ENCODE measurements at regions not wholly inside any gene's neighbourhood (a gene's known extent, or its start where the extent isn't known, plus 50 kb on each side); places are given as distances from the start of the nearest gene placed in this dataset.

- DNase-seq (ENCODE audit: low read depth in 4 of 4, low spot score in 3 of 4), result no peak
Measured at GRCh38 chr7:86975449-86975848, 84.0 kb downstream of the ELAPOR2 start.

GRCh38 chr7:86972072-86972471, 87.4 kb downstream of the ELAPOR2 start:
- DNase-seq (ENCODE audit: low read depth in 4 of 4, low spot score in 3 of 4), result no peak

GRCh38 chr7:86970986-86971385, 88.5 kb downstream of the ELAPOR2 start:
- no peak for DNase-seq (ENCODE audit: low read depth in 4 of 4, low spot score in 3 of 4)

- DNase-seq (ENCODE audit: low read depth in 4 of 4, low spot score in 3 of 4), result no peak
Measured at GRCh38 chr7:86970547-86970946, 88.9 kb downstream of the ELAPOR2 start.

GRCh38 chr7:86969865-86970264, 89.6 kb downstream of the ELAPOR2 start:
- no peak for DNase-seq (ENCODE audit: low read depth in 4 of 4, low spot score in 3 of 4)

- no peak for DNase-seq (ENCODE audit: low read depth in 4 of 4, low spot score in 3 of 4)
Measured at GRCh38 chr7:86968618-86969017, 90.8 kb downstream of the ELAPOR2 start.

- no peak for DNase-seq (ENCODE audit: low read depth in 4 of 4, low spot score in 3 of 4)
Measured at GRCh38 chr7:86966916-86967315, 92.5 kb downstream of the ELAPOR2 start.

- DNase-seq (ENCODE audit: low read depth in 4 of 4, low spot score in 3 of 4), result no peak
Measured at GRCh38 chr7:86965727-86966120, 93.7 kb downstream of the ELAPOR2 start.

- no peak for DNase-seq (ENCODE audit: low read depth in 4 of 4, low spot score in 3 of 4)
Measured at GRCh38 chr7:86964973-86965726, 94.3 kb downstream of the ELAPOR2 start.

GRCh38 chr7:86963599-86964230, 95.7 kb downstream of the ELAPOR2 start:
- no peak for DNase-seq (ENCODE audit: low read depth in 4 of 4, low spot score in 3 of 4)

- no peak for DNase-seq (ENCODE audit: low read depth in 4 of 4, low spot score in 3 of 4)
Measured at GRCh38 chr7:86962623-86963022, 96.8 kb downstream of the ELAPOR2 start.

- no peak for DNase-seq (ENCODE audit: low read depth in 4 of 4, low spot score in 3 of 4)
Measured at GRCh38 chr7:86961686-86962085, 97.8 kb downstream of the ELAPOR2 start.

- DNase-seq (ENCODE audit: low read depth in 4 of 4, low spot score in 3 of 4), result no peak
Measured at GRCh38 chr7:86958380-86958779, 101.1 kb downstream of the ELAPOR2 start.

GRCh38 chr7:86956567-86956966, 102.9 kb downstream of the ELAPOR2 start:
- DNase-seq (ENCODE audit: low read depth in 4 of 4, low spot score in 3 of 4), result no peak

- no peak for DNase-seq (ENCODE audit: low read depth in 4 of 4, low spot score in 3 of 4)
Measured at GRCh38 chr7:86955895-86956503, 103.5 kb downstream of the ELAPOR2 start.

- no peak for DNase-seq (ENCODE audit: low read depth in 4 of 4, low spot score in 3 of 4)
Measured at GRCh38 chr7:86954971-86955370, 104.5 kb downstream of the ELAPOR2 start.

GRCh38 chr7:86953653-86954336, 105.7 kb downstream of the ELAPOR2 start:
- no peak for DNase-seq (ENCODE audit: low read depth in 4 of 4, low spot score in 3 of 4)

- DNase-seq (ENCODE audit: low read depth in 4 of 4, low spot score in 3 of 4), result no peak
Measured at GRCh38 chr7:86953219-86953618, 106.2 kb downstream of the ELAPOR2 start.

GRCh38 chr7:86951895-86952294, 107.6 kb downstream of the ELAPOR2 start:
- DNase-seq (ENCODE audit: low read depth in 4 of 4, low spot score in 3 of 4), result no peak

- DNase-seq (ENCODE audit: low read depth in 4 of 4, low spot score in 3 of 4), result no peak
Measured at GRCh38 chr7:86950944-86951343, 108.5 kb downstream of the ELAPOR2 start.

GRCh38 chr7:86950360-86950759, 109.1 kb downstream of the ELAPOR2 start:
- no peak for DNase-seq (ENCODE audit: low read depth in 4 of 4, low spot score in 3 of 4)

Data from right renal pelvis (tissue), 4 donors.